ENCODE measurements at regions not wholly inside any gene's neighbourhood (a gene's known extent, or its start where the extent isn't known, plus 50 kb on each side); places are given as distances from the start of the nearest gene placed in this dataset.

GRCh38 chr7:116363637-116364432 lies 135.7 kb upstream of the CAV2 start (continued):
- TF ChIP-seq FOXO4 (CRISPR knock-in tag; IDR thresholded peaks at IDR 0.05) = no peak
- peak; percentile 79 for TF ChIP-seq ARID1B (IDR thresholded peaks at IDR 0.05)
- TF ChIP-seq PBX2 (CRISPR knock-in tag; IDR thresholded peaks at IDR 0.05; ENCODE audit: low read depth) = no peak
- TF ChIP-seq PBX2 (tag; conservative IDR thresholded peaks at IDR 0.05; ENCODE audit: low read depth) = 0 out of 2 replicates have a peak, but pooled peaks have one; percentile 12
- TF ChIP-seq ZNF717 (CRISPR knock-in tag; IDR thresholded peaks at IDR 0.05) = no peak
- TF ChIP-seq ZNF512 (tag; IDR thresholded peaks at IDR 0.05) = no peak
- TF ChIP-seq ZBTB34 (CRISPR knock-in tag; IDR thresholded peaks at IDR 0.05) = no peak
- no peak for TF ChIP-seq KAT7 (CRISPR knock-in tag; IDR thresholded peaks at IDR 0.05; ENCODE audit: borderline replicate concordance)
- TF ChIP-seq TEAD4 (IDR thresholded peaks at IDR 0.05; ENCODE audit: low read length) = peak; percentile 54
- TF ChIP-seq TEAD4 (CRISPR knock-in tag; IDR thresholded peaks at IDR 0.05; ENCODE audit: borderline replicate concordance) = no peak

All from K562 (cell line).